Stimulated activated CD4-positive, alpha-beta T cell treated with anti-CD3 and anti-CD28 coated beads, TNF-alpha, amount 100 ng/mL, for 1 hour (primary cell): ENCODE measurements at regions not wholly inside any gene's neighbourhood (a gene's known extent, or its start where the extent isn't known, plus 50 kb on each side); places are given as distances from the start of the nearest gene placed in this dataset.

Experiments used
- DNase-seq, 3 donors: peaks; one replicate each; pipeline ENCODE4 v3.0.0-alpha.2; 2020; ENCODE audit warnings: low read depth in 3 of 3, low spot score in 1 of 3

DNA sequence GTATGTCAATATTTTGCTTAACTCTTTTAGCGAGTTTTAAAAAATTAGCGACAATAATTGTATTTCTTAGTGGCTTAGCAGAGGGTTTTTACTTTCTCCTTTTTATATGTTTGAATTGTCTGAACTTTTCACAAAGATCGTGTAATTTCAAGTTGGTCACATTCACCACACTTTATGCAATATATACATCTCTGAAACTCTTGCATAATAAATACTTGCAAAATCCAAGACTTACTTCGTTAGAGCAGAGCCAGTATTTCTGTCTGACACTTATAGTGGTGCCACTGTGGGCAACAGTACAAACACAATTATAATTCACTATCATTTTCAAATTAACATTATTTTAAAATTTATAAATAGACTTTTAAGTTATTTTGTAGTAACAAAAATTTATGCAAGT, 62.0 kb downstream of the SUCNR1 start:
- DNase-seq, result no peak

DNA sequence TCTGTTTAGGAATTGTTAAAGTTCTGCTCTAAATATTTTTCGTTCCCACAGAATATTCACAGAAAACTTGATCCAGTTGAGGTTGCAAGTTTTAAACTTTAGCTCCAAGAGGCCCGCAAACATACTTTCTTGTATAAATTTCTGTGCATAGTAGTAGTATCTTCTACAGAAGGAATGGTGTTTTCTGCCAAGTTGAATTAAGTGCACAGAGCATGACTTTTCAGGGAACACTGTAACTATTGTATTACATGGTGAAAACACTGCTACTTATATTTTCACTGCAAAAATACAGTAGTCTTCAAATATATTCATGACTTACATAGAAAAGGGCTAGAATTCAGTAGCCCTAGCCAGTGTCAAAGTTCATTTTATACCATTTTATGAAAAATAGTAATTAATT, 67.0 kb downstream of the SUCNR1 start:
- no peak for DNase-seq

DNA sequence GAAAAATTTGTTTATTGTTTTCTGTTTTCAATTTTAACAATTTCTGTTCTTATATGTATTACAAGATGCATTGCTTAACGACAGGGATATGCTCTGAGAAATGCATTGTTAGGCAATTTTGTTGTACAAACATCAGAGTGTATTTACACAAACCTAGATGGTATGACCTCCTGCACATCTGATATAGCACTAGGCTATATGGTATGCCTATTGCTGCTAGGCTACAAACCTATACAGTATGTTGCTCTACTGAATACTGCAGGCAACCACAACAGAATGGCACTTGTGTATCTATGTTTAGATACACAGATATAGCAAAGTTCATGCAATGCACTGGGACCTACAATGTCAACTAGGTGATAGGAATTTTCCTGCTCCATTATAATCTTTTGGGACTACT, 70.1 kb downstream of the SUCNR1 start:
- DNase-seq, result no peak

DNA sequence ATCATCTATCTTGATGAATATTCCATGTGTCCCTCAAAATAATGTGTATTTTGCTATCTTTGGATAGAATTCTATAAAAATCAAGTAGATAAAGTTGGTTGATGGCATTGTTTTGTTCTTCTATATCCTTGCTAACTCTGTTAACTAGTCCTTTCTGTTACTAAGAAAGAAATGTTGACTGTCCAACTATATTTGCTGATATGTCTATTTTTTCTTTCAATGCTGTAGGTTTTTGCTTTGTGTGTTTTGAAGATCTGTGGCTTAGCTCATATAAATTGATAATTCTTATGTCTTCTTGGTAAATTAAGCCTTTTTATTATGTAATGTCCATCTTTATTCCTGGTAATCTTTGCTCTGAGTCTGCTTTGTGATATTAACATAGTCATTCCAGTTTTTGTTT, 70.9 kb downstream of the SUCNR1 start:
- DNase-seq, result no peak

DNA sequence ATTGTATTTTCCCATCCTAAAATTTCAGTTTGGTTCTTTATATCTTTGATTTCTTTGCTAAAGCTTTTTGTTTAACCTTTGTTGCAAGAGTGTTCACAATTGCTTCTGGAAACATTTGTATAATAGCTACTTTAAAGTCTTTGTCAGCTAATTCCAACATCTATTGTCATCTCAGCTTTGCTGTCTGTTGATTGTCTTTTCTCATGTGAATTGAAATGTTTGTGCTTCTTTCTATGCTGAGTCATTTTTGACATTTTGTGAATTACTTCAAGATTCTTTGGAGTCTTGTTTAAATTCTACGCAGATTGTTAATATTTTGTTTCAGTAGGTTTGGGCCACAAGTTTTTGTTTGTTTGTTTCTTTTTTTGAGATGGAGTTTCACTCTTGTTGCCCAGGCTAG, 73.2 kb downstream of the SUCNR1 start:
- no peak for DNase-seq

DNA sequence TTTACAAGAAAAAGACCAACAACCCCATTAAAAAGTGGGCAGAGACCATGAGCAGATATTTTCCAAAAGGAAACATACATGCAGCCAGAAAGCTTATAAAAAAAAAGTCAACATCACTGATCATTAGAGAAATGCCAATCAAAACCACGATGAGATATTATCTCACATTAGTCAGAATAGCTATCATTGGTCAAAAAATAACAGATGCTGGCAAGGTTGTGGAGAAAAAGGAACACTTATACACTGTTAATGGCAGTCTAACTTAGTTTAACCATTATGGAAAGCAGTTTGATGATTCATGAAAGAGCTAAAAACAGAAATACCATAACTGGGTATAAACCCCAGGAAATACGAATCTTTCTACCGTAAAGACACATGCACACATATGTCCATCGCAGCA, 76.3 kb downstream of the SUCNR1 start:
- DNase-seq, result no peak

DNA sequence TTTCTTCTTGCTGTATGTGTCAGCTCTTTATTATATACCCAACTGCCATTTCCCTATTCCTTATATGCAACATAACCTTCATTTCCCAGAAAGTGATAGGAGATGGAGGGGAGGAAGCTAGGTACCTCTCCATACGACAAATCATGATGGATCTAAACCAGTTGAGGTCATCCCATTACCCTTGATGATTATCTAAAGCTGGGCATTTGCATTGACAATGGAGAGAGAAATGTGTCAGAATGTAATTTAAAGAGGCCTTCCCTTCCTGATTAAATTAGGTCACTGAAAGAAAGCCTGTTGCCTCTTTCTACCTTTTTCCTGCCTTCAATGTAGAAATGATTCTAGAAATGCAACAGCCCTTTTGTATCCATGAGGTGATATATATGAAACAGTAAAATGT, 81.9 kb downstream of the SUCNR1 start:
- DNase-seq, result no peak

DNA sequence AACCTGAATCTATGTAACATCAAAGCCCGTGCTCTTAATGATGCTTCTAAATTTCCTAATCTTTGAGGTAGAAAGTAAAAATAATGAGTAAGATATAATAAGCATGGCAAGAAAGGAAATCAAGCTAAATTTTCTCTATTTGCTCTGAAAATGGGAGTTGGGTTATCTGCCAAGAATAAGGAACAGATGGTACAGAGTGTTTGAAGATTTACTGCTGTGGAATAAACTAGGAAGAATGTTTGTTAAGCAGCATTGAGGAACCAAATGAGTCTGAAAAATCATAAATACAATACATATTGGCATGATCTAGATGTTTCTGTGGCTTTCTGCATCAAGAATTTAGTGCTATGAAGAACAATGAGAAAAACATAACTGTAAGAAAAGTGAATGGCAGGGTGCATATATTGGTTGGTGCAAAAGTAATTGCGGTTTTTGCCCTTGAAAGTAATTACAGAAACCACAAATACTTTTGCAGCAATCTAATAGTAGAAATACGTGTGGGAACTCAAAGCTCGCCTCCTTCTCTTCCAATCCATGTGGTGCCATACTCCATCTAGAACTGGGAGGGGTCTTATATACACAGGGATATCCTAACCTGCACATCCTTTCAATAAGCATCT, 87.6 kb downstream of the SUCNR1 start:
- DNase-seq, result no peak

DNA sequence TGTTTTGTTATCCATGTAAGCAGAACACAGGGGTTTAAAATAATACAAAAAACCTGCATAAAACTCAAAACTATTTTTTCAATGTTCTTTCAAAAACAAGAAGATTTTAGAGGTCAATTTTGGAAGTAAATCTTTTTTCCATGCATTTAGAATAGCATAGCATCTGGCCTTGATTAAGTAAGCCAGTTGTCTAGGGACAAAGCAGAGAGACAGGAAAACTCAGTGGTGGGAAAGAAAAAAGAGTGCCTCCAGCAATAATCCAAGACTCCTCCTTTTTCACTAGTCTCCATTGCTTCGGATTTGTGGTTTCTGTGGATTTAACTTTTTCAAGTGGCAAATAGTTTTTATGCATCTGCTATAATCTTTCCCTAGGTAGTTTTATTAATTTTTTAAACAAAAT, 88.9 kb downstream of the SUCNR1 start:
- no peak for DNase-seq

DNA sequence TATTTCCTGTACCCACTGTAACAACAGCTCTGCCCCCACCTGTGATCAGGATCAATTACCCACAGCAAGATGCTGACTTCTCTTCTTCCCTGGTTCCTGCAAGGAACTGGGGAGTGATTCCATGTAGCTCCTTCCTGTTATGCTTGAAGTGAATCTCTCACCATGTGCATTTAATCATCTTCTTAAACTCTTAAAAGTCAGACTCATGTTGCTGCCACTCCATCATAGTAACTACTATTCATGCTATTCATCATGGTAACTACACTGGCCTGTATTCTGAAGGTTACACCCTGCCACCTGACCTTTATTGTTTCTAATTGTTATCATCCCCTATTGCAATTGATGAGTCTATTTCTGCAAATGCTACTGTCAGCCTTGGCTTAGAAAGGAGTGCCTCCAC, 89.5 kb downstream of the SUCNR1 start:
- no peak for DNase-seq

DNA sequence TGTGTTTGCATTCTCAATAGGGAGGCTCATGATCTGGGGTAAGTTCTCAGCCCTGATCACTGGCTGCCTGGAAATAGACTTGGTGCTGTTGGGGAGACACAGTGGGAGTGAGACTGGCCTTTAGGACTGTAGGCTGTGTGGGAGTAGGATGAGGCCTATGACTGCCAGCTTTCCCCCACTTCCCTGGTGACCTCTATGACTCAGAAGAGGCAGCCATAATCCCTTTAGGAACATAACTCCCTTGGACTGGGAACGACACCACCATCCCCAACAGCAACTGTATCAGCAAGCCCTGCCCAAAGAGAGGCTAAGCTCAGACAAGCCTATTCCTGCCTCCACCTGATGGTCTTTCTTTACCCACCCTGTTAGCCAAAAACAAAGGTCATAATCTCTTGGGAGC, 91.3 kb downstream of the SUCNR1 start:
- DNase-seq, result no peak

DNA sequence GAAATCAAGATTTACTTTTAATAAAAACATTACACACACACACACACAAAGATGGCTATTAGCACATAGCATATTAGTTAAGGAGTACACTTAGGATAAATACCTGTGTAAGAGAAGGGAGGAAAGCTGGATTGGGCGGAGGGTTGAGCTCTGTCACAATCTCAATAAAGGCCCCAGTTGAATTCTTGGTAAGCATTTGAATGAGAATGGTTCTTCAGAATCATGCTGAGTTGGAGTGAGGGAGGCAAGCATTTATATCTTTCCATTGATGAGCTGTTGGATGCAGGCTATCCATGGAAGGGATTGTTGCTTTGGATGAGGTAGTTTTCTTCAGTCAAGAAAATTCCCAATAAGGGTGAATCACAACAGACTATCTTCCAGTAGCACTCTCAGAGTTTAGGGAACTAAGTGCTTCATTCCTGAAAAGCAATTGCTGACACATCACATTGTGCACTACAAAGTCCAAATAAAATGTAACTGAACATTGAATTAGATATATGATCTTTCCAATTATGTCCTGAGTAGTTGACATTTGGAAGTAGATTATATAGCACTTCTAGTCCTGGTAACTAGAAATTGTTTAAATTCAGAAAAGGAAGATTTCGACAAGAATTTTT, 95.7 kb downstream of the SUCNR1 start:
- no peak for DNase-seq

DNA sequence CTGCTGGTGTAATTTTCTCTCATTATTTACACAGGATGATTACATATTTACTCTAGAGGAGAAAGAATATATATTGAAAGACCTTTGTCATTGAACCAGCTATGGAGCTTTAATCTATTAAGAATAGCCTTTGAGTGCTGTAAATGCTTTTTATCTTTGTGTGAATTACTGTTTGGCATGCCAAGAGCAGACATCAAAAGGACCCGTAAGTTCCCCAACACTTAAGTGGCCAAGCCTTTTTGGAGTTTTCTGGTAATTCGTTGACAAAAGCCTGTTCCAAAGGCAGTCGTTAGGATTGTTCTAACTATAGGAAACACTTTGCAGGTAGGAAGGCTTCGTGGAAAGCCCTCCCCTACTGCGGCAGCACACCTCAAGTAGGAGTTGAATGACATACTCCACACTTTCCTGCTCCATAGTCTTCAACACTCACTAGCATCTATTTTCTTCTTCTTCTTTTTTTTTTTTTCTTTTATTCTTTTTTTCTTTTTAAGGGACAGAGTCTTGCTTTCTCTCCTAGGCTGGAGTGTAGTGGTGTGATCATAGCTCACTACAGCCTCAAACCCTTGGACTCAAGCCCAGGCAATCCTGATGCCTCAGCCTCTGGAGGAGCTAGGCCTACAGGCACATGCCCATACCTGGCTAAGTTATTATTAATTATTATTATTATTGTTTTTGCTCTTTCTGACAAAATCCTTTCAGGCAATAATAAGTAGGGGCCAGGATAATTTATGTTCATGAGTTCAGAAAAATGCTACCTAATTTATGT, 98.6 kb downstream of the SUCNR1 start:
- DNase-seq, result no peak

DNA sequence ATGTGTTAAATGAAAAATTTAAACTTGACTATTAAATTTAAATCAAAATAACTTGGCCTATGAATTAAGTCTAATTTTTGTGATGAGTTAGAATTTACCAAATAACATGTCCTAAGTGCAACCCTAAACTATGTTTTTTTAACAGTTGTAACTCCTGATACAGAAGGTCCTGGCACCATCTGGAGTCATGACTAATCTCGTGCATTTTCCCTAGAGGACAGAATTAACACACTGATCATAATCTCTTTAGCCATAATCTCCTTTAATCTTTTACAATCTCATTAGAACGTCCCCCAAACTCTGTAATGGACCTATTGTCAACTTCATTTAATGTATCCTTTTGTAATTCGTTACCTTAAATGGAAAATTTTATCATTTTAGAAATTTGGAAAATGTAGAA, 100.6 kb downstream of the SUCNR1 start:
- DNase-seq, result no peak

DNA sequence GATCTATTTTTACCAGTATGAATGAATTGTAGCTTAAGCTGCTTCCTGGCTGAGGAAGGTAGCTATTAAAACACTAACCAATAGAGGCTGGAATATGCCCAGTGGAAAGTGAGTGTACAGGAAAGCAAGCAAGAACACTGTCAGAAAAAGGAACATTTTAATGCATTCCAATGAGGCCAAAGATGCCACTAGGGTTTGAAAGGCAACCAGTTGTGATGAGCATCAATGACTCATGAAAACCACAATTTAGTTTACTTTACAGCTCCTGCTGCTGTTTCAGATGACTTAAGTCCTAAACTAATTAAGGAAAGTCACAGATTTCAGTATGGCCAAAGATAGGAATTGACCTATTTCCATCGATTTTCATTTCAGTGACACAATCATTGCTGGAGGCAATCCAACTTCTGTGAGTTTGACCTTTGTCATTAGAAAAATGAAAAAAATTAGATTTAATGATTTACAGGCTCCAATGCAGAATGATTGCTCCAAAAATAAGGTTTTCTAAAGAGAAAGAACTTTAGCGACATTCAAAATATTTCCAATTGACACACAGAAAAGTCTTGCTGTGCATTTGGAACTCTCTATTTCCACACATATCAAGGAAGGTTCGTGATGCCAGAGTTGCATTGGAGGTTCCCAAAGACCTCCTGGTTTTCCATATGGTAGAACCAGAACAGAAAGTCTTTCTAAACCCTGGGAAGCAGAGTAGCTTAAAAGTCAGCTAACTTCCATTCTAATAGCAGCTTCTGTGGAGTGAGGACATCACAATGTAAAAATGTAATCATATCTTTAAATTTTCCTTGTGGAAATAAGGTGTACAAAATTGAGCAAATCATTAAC, 103.0 kb downstream of the SUCNR1 start:
- no peak for DNase-seq

DNA sequence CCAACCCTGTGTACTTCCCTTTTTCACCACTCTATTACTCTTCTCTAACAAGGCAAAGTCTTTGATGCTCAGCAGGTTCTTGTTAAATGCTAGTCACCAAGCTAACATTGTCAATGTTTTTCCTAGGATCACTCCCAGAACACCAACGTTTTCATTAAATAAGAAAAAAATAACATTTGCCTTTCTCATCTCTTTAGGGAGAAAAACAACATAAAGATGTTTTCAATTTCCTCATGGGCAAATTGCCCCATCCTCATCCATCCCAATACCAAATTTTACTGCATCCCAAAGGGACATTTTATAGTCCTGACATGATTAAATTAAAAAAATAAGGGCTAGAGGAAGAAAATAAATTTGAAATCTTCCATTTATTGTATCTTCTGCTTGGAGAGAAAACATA, 106.5 kb downstream of the SUCNR1 start:
- no peak for DNase-seq

DNA sequence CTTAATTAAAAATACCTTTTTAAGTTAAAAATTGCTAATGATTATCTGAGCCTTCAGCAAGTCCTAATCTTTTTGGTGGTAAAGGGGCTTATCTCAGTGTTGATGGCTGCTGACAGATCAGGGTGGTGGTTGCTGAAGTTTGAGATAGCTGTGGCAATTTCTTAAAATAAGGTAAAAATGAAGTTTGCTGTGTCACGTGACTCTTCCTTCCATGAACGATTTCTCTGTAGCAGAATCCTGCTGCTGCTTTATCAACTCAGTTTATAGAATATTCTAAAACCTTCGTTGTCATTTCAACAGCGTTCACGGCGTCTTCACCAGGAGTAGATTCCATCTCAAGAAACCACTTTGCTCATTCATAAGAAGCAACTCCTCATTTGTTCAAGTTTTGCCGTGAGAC, 110.1 kb downstream of the SUCNR1 start:
- no peak for DNase-seq

DNA sequence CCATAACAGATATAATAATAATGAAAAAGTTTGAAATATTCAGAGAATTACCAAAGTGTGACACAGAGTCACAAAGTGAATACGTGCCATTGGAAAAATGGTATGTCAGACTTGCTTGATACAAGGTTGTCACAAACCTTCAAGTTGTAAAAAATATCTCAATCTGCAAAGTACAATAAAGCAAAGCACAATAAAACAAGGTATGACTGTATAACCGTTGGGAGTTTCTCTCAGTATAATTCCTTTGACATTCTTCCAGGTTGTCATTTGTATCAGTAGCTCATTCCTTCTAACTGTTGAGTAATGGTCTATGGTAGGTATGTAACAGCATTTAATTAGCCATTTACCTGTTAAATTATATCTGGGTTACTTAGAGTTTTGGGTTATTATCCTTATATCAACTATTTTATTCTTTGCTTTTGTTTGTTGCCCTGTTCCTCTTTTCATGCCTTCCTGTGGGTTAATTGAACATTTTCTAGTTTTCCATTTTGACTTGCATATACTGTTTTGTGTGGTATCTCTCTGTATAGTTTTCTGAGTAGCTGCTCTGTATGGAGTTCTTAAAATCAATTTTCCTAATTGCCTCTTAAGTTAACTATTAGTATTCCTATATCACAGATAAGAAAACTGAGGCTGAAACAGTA, 112.5 kb downstream of the SUCNR1 start:
- DNase-seq, result no peak

DNA sequence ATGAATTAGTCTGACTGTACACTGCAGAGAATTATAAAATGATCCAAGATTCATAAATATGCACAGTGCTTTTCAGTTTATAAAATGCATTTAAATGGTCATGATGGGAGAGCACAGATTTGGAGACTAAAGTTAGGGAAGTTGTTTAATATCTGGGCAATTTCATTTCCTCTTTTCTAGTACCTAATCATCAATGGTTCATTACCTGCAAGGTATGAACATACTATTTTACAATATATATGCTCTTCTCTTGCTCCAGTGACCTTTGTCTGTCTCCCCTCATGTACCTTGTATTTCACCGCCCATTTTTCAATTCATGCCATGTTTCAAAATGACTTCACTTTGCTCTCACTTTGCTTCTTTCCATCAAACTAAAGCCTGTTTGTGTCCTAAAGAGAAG, 114.5 kb downstream of the SUCNR1 start:
- no peak for DNase-seq

DNA sequence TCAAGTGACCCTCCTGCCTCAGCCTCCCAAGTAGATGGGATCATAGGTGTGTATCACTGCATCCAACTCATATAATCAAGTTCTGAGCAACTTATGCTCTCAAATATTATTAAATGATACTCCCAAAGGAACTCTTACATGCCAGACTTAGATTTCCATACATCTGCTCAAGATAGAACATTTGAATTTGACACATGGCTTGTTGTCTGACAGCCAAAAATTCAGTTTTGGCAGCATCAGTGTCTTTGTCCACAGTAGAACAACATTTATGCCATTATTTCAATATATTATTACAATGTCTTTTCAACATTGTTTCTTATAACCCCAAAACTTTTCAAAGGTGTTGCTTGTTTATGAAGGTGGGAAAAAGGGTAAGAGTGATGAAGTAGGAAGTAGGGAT, 116.2 kb downstream of the SUCNR1 start:
- DNase-seq, result no peak

DNA sequence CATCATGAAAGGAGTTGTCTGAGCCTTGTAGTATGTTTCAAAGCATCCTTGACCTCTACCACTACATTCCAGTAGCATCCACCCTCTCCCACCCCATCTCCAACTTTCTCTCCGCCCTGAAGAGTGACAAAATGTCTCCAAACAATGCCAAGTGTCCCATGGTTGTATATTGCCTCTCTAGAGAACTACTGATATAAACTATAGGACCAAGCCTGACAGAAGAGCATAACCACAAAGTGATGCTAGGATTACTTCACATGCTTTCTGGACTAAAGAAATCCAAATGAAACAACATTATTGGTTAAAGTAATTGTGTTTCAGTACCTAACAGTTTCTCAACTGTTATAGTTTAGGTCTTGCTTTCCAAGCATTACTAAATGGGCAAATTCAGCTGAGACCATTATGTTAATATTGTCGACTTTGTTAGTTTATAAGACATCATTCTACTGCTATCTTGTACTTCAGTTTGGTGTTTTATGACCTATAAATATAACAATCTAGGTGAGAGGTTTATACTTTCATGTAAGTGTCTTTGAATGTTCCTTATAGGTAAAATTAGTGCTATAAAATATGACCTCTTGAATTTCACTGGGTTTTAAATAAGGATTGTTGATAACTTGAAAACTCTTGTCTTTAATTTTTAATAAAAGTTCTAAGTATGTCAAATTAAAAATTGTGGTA, 117.4 kb downstream of the SUCNR1 start:
- no peak for DNase-seq
